IMR-90 (cell line): ENCODE measurements at regions not wholly inside any gene's neighbourhood (a gene's known extent, or its start where the extent isn't known, plus 50 kb on each side); places are given as distances from the start of the nearest gene placed in this dataset.

Experiments
- ATAC-seq: fragments of 200-7000 bp; cut with Tn5 transposase; 2 replicates; pipeline ENCODE4 v1.9.1; 2020; ENCODE audit warnings: low read depth, mild to moderate bottlenecking, moderate library complexity
- BruUV-seq: library from RNA; stranded (reverse); fragments of 400-500 nt; replicated peaks from 2 replicates; lab custom pipeline; 2021; lab: Mats Ljungman, UMichigan
- CTCF ChIA-PET: fragments of 300-600 bp; formaldehyde crosslinking; extraction: SDS; loops from one replicate; lab custom pipeline; 2021; ENCODE audit warnings: antibody characterized with exemption; lab: Yijun Ruan, JAX
- POLR2A ChIA-PET: fragments of 300-600 bp; sonication (Branson Sonifier 250); formaldehyde crosslinking; loops from one replicate; lab custom pipeline; 2022; ENCODE audit warnings: antibody characterized with exemption; ENCODE audit not compliant: unreplicated experiment; lab: Charles Lee
- DNase-seq: peaks from one replicate; pipeline ENCODE4 v3.0.0; 2013
- H2AFZ ChIP-seq: replicated peaks from 2 replicates; pipeline ENCODE3; 2013; ENCODE audit warnings: low read length, mild to moderate bottlenecking; ENCODE audit not compliant: poor library complexity
- H2AK5ac ChIP-seq: 2 replicates; pipeline ENCODE4 v1.6.1; 2013; ENCODE audit warnings: low read depth, low read length, inconsistent platforms
- H2AK9ac ChIP-seq: replicated peaks from 2 replicates; pipeline ENCODE3; 2013; ENCODE audit warnings: mild to moderate bottlenecking, low read depth, low read length, moderate library complexity; ENCODE audit not compliant: poor library complexity
- H2BK120ac ChIP-seq: 2 replicates; pipeline ENCODE4 v1.6.1; 2013; ENCODE audit warnings: low read depth, low read length, inconsistent platforms
- H2BK15ac ChIP-seq: 3 replicates; pipeline ENCODE4 v1.6.1; 2013; ENCODE audit warnings: low read depth, low read length, inconsistent platforms
- H2BK20ac ChIP-seq: 2 replicates; pipeline ENCODE4 v1.6.1; 2013; ENCODE audit warnings: low read depth, mild to moderate bottlenecking, inconsistent platforms, low read length, moderate library complexity
- H2BK5ac ChIP-seq: 2 replicates; pipeline ENCODE4 v1.6.1; 2013; ENCODE audit warnings: mild to moderate bottlenecking, low read depth, low read length, inconsistent platforms; ENCODE audit not compliant: poor library complexity, severe bottlenecking
- H3K14ac ChIP-seq: replicated peaks from 2 replicates; pipeline ENCODE4 v1.6.1; 2013; ENCODE audit warnings: low read depth, low read length, inconsistent platforms
- H3K18ac ChIP-seq: 2 replicates; pipeline ENCODE4 v1.6.1; 2013; ENCODE audit warnings: low read depth, low read length, control low read depth
- H3K23ac ChIP-seq: 2 replicates; pipeline ENCODE4 v1.6.1; 2013; ENCODE audit warnings: low read depth, low read length, inconsistent platforms
- H3K27ac ChIP-seq: 2 replicates; pipeline ENCODE4 v1.5.1; 2013; ENCODE audit warnings: mild to moderate bottlenecking, control low read depth, low read length; ENCODE audit not compliant: insufficient read depth
- H3K27me3 ChIP-seq: 2 replicates; pipeline ENCODE4 v1.6.1; 2013; ENCODE audit warnings: low read length; ENCODE audit not compliant: control insufficient read depth, insufficient read depth
- H3K36me3 ChIP-seq: 2 replicates; pipeline ENCODE4 v1.6.1; 2013; ENCODE audit warnings: low read length, mixed read lengths; ENCODE audit not compliant: control insufficient read depth, insufficient read depth
- H3K4ac ChIP-seq: 2 replicates; pipeline ENCODE4 v1.6.1; 2013; ENCODE audit warnings: low read depth, low read length, inconsistent platforms
- H3K4me1 ChIP-seq: 2 replicates; pipeline ENCODE4 v1.6.1; 2013; ENCODE audit warnings: low read length, mixed read lengths; ENCODE audit not compliant: control insufficient read depth, insufficient read depth
- H3K4me2 ChIP-seq: 2 replicates; pipeline ENCODE4 v1.6.1; 2013; ENCODE audit warnings: low read depth, mild to moderate bottlenecking, control low read depth, low read length, moderate library complexity
- H3K4me3 ChIP-seq: 2 replicates; pipeline ENCODE4 v1.5.1; 2013; ENCODE audit warnings: low read depth, mild to moderate bottlenecking, control low read depth, low read length, moderate library complexity; ENCODE audit not compliant: insufficient read depth
- H3K56ac ChIP-seq: 2 replicates; pipeline ENCODE4 v1.6.1; 2013; ENCODE audit warnings: low read length, inconsistent platforms; ENCODE audit not compliant: insufficient read depth; ENCODE audit errors: extremely low read depth
- H3K79me1 ChIP-seq, 2 experiments: 2 replicates each; pipeline ENCODE4 v1.6.1; 2013; ENCODE audit warnings: low read length in 2 of 2, inconsistent platforms in 1 of 2, low read depth in 1 of 2
- H3K9ac ChIP-seq: 2 replicates; pipeline ENCODE4 v1.6.1; 2013; ENCODE audit warnings: low read depth, low read length, control low read depth
- H3K9me1 ChIP-seq: 2 replicates; pipeline ENCODE4 v1.6.1; 2013; ENCODE audit warnings: low read length, inconsistent platforms; ENCODE audit not compliant: insufficient read depth
- H3K9me3 ChIP-seq: 2 replicates; pipeline ENCODE4 v1.6.1; 2013; ENCODE audit warnings: low read length; ENCODE audit not compliant: control insufficient read depth, insufficient read depth
- H4K20me1 ChIP-seq: 2 replicates; pipeline ENCODE4 v1.6.1; 2013; ENCODE audit warnings: low read length, inconsistent platforms; ENCODE audit not compliant: insufficient read depth
- H4K5ac ChIP-seq: 2 replicates; pipeline ENCODE4 v1.6.1; 2013; ENCODE audit warnings: mild to moderate bottlenecking, low read depth, low read length, control low read depth
- H4K8ac ChIP-seq, 2 experiments: 2 replicates each; pipeline ENCODE4 v1.6.1; 2013; ENCODE audit warnings: low read depth in 2 of 2, low read length in 2 of 2, control low read depth in 1 of 2, inconsistent platforms in 1 of 2
- H4K91ac ChIP-seq: 2 replicates; pipeline ENCODE4 v1.6.1; 2013; ENCODE audit warnings: low read depth, low read length, inconsistent platforms; ENCODE audit not compliant: insufficient read depth
- BHLHE40 ChIP-seq: fragments of 150-350 bp; IDR thresholded peaks from 2 replicates; pipeline ENCODE4 v1.6.1; 2016; ENCODE audit warnings: mild to moderate bottlenecking, low read depth, low read length
- CEBPB ChIP-seq: IDR thresholded peaks from 2 replicates; pipeline ENCODE4 v1.6.1; 2012; ENCODE audit warnings: low read depth, low read length, improper control_type of control experiment
- CHD1 ChIP-seq: IDR thresholded peaks from 2 replicates; pipeline ENCODE4 v1.6.1; 2012; ENCODE audit warnings: low read depth, low read length, improper control_type of control experiment
- CTCF ChIP-seq: conservative IDR thresholded peaks from 2 replicates; pipeline ENCODE4 v1.5.1; 2012; ENCODE audit warnings: mild to moderate bottlenecking, low read depth, low read length, improper control_type of control experiment
- ELK1 ChIP-seq: fragments of 150-350 bp; IDR thresholded peaks from 2 replicates; pipeline ENCODE4 v1.6.1; 2016; ENCODE audit warnings: low read depth, mild to moderate bottlenecking, low read length, moderate library complexity, borderline replicate concordance
- FOS ChIP-seq: fragments of 150-350 bp; IDR thresholded peaks from 2 replicates; pipeline ENCODE4 v1.6.1; 2016; ENCODE audit warnings: low read depth, low read length
- MAZ ChIP-seq: IDR thresholded peaks from 2 replicates; pipeline ENCODE4 v1.6.1; 2012; ENCODE audit warnings: low read depth, mild to moderate bottlenecking, low read length, improper control_type of control experiment, moderate library complexity, borderline replicate concordance
- NFE2L2 ChIP-seq: fragments of 150-350 bp; IDR thresholded peaks from 2 replicates; pipeline ENCODE4 v1.6.1; 2016; ENCODE audit warnings: low read depth, mild to moderate bottlenecking, low read length
- POLR2A ChIP-seq: IDR thresholded peaks from 2 replicates; pipeline ENCODE4 v1.6.1; 2012; ENCODE audit warnings: mild to moderate bottlenecking, low read depth, low read length
- RAD21 ChIP-seq: IDR thresholded peaks from 2 replicates; pipeline ENCODE4 v1.6.1; 2012; ENCODE audit warnings: low read length, improper control_type of control experiment
- RCOR1 ChIP-seq: IDR thresholded peaks from 2 replicates; pipeline ENCODE4 v1.6.1; 2012; ENCODE audit warnings: mild to moderate bottlenecking, low read length, improper control_type of control experiment; ENCODE audit not compliant: insufficient replicate concordance
- RFX5 ChIP-seq: IDR thresholded peaks from 2 replicates; pipeline ENCODE4 v1.8.0; 2012; ENCODE audit warnings: low read depth, mild to moderate bottlenecking, low read length, moderate library complexity
- SMC3 ChIP-seq: fragments of 150-350 bp; IDR thresholded peaks from 2 replicates; pipeline ENCODE4 v1.6.1; 2016; ENCODE audit warnings: low read depth, mild to moderate bottlenecking, antibody characterized with exemption, low read length, moderate library complexity
- USF2 ChIP-seq: fragments of 150-350 bp; IDR thresholded peaks from 2 replicates; pipeline ENCODE4 v1.6.1; 2017; ENCODE audit warnings: mild to moderate bottlenecking, antibody characterized with exemption, low read length, low read depth
- WGBS, 2 experiments: methylation state at CpG; one replicate each; pipeline versions ENCODE4 v1.1.5 to v1.1.7; 2013; ENCODE audit warnings: missing lambda C conversion rate in 2 of 2; ENCODE audit not compliant: insufficient read length in 1 of 2; ENCODE audit errors: extremely low coverage in 2 of 2; 5-methylcytosine and 5-hydroxymethylcytosine counted together
- dilution Hi-C: fragments of 300-500 bp; cut with HindIII; formaldehyde crosslinking; loops from one replicate; pipeline ENCODE4 v1.14.3; 2018; ENCODE audit warnings: low sequenced_read_pairs; ENCODE audit not compliant: unreplicated experiment
- in situ Hi-C: fragments of 300-500 bp; cut with MboI; formaldehyde crosslinking; loops from 3 replicates; pipeline ENCODE4 v1.14.3; 2019; ENCODE audit warnings: low sequenced_read_pairs, inconsistent platforms, mixed read lengths
- intact Hi-C: fragments of 100-400 bp; cut with micrococcal nuclease; formaldehyde crosslinking; loops from 2 replicates; pipeline ENCODE4 v1.10.0; 2022

- no peaks in the 10 kb centered on the region for H3K79me1 ChIP-seq
- intact Hi-C loops, result no loop called here
- dilution Hi-C loops, result no loop called here
- H3K14ac ChIP-seq, result no peak overlapping the region
- no peak overlapping the region for H4K5ac ChIP-seq
- H3K23ac ChIP-seq, result no peak overlapping the region
- no CpG with 5 or more reads among the region's 4 CpGs for WGBS, 2 experiments
- H2BK120ac ChIP-seq, result no peak overlapping the region
- no peak overlapping the region for H2BK20ac ChIP-seq
- no peak overlapping the region for H3K56ac ChIP-seq
- H2AK5ac ChIP-seq, result no peak overlapping the region
- ChIA-PET POLR2A (no interaction called here), CTCF (no interaction called here)
- DNase-seq (no peak), ATAC-seq (no peak)
- no peaks in the 10 kb centered on the region for H3K4me1 ChIP-seq
- no peaks in the 10 kb centered on the region for H3K27me3 ChIP-seq
- in situ Hi-C loops, result no loop called here
- no peak overlapping the region for H3K4me2 ChIP-seq
- H3K9ac ChIP-seq, result no peak overlapping the region
- H3K9me1 ChIP-seq, result no peaks in the 10 kb centered on the region
- H4K20me1 ChIP-seq, result no peaks in the 10 kb centered on the region
- no peak for TF ChIP-seq RAD21
- no peak for TF ChIP-seq MAZ
- TF ChIP-seq CHD1, result no peak
- TF ChIP-seq FOS, result no peak
- TF ChIP-seq SMC3, result no peak
- TF ChIP-seq BHLHE40, result no peak
- no peak for TF ChIP-seq CEBPB
- no peak for TF ChIP-seq ELK1
- no peak for TF ChIP-seq NFE2L2
- no peak for TF ChIP-seq RFX5
- TF ChIP-seq CTCF, result no peak
- no peak for TF ChIP-seq RCOR1
- no peak for TF ChIP-seq USF2
- no peak for TF ChIP-seq POLR2A
- no peak overlapping the region for H4K8ac ChIP-seq
- no peak overlapping the region for H2AK9ac ChIP-seq
- H4K91ac ChIP-seq, result no peak overlapping the region
- BruUV-seq, result no TSS peak
- H3K9me3 ChIP-seq, result no peaks in the 10 kb centered on the region
- H3K4me3 ChIP-seq, result no peak overlapping the region
- H3K4ac ChIP-seq, result no peak overlapping the region
- H2AFZ ChIP-seq, result no peak overlapping the region
- H3K27ac ChIP-seq, result no peak overlapping the region
- H2BK15ac ChIP-seq, result no peak overlapping the region
- no peak overlapping the region for H3K18ac ChIP-seq
- H3K36me3 ChIP-seq, result no peaks in the 10 kb centered on the region
- no peak overlapping the region for H2BK5ac ChIP-seq
Observed at GRCh38 chr13:87403748-87404432, 267.3 kb upstream of the SLITRK5 start.
